PC-3 (cell line): ENCODE measurements at regions not wholly inside any gene's neighbourhood (a gene's known extent, or its start where the extent isn't known, plus 50 kb on each side); places are given as distances from the start of the nearest gene placed in this dataset.

Experiments used
- EZH2 ChIP-seq: fragments of 300-600 bp; sonication (generic); IDR thresholded peaks from one replicate; pipeline ENCODE4 v1.6.1; 2017; ENCODE audit warnings: antibody characterized with exemption, mild to moderate bottlenecking, low read length; ENCODE audit not compliant: unreplicated experiment
- TF ChIP-seq, protein P1 (sequence below): fragments of 300-600 bp; sonication (generic); conservative IDR thresholded peaks from 2 replicates; pipeline ENCODE4 v1.5.1; 2017; ENCODE audit warnings: antibody characterized with exemption, low read depth, mild to moderate bottlenecking, low read length

DNA sequence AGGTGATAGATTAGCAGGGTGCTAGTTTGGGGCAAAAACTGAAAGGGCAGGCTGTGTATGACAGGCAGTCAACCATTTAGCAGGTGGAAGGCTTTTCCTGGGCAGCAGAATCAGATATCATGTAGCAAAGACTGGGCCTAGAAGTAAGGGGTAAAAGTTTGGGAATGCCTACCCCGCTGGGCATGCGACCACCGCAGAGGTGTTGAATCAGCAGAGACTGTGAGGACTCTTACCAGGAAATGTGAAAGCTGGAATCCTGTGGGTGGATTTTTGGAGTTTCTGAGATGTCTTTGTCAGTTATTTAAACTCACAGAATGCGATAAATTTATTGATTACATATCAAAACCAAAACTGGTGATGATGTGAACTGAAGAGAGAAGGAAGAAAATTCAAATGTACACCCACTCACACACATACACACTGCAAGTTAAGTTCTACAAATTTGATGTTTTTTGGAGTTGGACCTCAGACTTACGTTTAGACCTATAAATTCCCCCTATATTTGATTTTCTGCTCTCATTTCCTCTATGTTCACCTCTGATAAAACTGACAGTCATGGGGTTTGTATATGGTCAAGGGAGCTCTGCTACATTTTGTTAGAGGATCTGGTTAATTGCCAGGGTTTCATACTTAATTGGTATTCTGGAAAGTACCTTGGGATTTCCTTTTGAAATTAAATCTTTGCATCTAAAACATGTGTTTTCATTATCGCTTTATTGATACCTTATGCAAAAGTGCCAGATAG is 333.6 kb downstream of the CSNK1G3 start:
- TF ChIP-seq, protein P1, sequence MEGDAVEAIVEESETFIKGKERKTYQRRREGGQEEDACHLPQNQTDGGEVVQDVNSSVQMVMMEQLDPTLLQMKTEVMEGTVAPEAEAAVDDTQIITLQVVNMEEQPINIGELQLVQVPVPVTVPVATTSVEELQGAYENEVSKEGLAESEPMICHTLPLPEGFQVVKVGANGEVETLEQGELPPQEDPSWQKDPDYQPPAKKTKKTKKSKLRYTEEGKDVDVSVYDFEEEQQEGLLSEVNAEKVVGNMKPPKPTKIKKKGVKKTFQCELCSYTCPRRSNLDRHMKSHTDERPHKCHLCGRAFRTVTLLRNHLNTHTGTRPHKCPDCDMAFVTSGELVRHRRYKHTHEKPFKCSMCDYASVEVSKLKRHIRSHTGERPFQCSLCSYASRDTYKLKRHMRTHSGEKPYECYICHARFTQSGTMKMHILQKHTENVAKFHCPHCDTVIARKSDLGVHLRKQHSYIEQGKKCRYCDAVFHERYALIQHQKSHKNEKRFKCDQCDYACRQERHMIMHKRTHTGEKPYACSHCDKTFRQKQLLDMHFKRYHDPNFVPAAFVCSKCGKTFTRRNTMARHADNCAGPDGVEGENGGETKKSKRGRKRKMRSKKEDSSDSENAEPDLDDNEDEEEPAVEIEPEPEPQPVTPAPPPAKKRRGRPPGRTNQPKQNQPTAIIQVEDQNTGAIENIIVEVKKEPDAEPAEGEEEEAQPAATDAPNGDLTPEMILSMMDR, result no peak
- no peak for TF ChIP-seq EZH2
